NCI-H748 (cell line): ENCODE measurements at regions not wholly inside any gene's neighbourhood (a gene's known extent, or its start where the extent isn't known, plus 50 kb on each side); places are given as distances from the start of the nearest gene placed in this dataset.

Experiments used
- DNase-seq: peaks from one replicate; lab custom pipeline; 2025; ENCODE audit not compliant: unreplicated experiment; lab: John Stamatoyannopoulos, UW

DNA sequence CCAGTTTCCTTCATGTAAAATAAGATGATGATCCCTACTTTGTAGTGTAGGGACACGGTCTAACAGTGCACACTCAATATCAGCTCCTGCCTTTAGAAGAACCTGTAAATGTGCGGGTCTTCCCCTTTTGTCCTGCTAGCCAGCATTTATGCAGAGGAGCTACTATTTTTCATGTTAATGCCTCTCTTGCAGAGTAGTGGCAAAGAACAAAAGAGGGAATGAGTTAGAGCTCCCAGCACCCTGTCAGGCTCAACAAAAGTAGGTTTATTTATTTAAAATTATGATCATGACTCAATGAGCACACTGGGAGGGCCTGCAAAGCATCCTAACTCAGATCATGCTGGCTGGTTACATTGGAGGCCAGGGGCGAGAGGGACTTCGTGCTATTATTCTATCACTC, 414.5 kb upstream of the COBL start:
- DNase-seq: peak; percentile 27

DNA sequence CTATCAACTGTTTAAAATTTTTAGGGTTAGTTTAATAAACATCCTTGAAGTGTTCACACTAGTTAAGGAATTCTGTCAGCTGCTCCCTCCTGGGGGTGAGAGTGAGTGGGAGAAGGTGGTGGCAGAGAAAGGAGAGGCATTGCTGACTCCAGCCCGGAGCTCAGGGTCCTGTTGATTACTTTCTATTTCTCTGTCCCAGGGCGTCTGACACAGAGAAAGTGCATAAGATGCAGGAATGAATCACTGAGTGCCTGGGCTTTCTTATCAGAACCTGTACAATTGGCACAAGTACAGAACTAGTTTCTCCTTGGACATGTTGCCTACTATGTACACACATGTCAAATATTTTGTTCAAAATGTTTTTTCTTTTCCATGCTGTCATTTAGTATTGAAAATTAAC, 410.8 kb upstream of the COBL start:
- DNase-seq: no peak

GRCh38 chr7:51706851-51707250, 390.2 kb upstream of the COBL start:
- DNase-seq: peak; percentile 36

- no peak for DNase-seq
Observed at GRCh38 chr7:51705701-51706100, 389.1 kb upstream of the COBL start.

DNA sequence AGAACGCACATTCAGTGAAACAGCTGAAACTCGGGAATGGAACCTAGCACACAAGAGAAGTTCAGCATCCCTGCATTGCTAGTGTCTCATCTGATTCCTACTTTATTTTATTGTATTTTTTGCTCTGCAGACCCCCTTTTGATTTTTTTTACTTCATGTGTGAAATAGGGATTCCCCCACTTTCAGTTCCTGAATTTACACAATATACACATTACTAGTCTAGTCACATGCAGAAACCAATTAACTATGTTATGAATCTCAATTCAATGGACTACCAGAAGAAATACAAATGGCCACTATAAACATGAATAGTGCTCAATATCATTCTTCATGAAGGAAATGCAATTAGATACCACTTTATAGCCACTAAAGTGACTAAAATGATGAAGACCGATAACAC, 386.1 kb upstream of the COBL start:
- no peak for DNase-seq

DNA sequence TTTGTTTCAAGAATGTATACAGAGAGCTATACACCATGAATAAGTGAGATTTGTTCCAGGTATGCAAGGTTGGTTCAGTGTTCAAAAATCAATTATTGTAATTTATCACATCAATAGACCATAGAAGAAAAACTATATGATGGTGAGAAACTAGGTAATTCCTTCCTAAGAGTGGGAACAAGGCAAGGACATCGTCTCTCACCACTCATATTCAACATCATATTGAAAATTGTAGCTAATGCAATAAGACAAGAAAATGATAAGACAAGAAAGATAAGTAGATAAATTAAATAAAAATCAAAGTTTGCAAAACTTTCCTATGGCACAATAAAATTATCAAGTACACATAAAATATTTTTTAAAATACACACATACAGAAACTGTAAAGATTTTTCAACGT, 385.3 kb upstream of the COBL start:
- DNase-seq: no peak

DNA sequence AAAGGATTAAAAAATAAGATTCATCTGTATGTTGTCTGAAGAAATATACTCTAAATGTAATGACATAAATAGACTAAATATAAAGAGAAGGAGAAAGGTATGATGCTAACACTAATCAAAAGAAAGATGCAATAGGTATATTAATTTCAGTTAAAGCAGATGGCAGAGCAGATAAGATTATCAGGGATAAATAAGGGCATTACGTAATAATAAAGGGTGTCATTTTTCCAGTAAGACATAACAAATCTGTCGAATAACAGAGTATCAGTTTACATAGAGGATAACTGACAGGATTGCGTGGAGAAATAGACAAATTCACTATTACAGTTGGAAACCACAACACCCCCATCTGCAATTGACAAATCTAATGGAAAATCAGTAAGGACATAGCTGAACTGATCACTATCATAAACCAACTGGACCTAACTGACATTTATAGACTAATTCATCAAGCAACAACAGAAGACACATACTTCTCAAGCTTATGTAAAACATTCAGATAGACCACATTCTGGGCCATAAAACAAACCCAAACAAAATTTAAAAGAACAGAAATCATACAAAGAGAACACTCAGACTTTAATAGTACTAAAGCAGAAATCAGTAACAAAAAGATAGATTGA, 384.1 kb upstream of the COBL start:
- DNase-seq: no peak

DNA sequence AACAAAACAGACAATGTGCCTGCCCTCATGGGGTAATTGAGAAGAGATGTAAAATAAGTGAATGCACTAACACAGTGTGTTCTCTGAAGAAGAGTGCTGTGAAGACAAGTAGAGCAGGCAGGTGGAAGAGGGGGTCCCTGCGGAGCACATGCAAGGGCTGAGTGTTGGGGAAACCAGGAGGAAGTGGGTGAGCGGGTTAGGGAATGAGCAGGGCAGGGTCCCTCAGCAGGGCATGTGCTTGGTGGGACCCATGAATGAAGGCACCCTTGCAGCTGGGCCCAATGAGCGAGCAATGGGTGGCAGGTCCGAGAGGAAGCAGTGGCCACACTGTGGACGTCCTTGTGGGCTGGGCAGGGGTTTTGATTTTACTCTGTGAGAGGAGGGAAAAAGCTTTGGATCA, 376.6 kb upstream of the COBL start:
- no peak for DNase-seq

DNA sequence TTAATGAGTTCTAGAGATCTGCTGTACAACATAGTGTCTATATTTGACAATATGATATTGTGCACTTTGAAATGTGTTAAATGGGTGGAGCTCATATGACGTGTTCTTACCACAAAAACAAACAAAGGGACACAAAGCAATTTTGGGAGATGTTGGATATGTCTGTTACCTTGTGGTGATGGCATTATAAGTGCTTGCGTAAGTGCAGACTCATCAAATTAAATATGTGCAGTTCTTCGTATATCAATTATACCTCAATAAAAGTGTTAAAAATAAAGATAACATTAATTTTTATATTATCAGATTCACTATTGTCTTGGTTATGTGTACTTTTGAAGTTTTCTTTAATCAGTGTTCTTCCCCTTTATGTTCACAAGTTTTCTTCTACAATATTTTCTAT, 372.9 kb upstream of the COBL start:
- DNase-seq: no peak

- DNase-seq: no peak
Observed at GRCh38 chr7:51685794-51686193, 369.2 kb upstream of the COBL start.

DNA sequence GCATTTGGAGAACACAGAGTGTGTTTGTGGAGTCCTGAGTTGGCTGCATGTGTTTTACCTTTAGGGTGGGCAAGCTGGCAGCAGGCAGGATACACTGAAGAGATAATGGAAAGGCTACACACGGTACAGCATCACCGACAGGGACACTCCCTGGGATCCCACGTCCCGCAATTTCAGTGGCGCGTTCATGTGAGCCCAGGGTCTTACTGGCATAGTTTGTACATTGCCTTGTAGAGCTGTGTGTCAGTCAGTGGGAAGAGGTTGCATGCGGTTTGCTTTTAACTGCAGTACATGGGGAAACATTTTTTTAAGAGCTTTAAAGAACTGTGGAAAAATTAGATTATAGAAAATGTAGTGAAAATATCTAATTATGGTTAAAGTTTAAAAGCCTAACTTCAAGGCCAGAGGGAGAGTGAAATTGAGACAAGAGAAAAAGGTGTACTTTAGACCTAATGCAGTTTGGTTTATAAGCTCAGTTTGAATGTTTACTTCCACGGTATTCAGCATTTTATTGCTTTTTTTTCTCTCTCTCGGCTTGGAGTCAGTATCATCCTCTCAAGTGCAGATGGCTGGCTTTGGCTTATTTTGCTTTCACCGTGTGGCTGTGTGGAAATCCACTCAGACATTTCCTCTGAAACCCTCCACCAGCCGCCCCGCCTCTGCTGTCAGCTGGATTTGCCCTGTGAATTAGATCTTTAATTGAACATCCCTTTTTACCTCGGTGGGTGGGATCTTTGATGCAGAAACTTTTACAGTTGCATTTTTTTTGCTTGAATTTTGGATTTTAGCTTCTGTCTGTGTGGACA, 364.2 kb upstream of the COBL start:
- DNase-seq: peak; percentile 29

GRCh38 chr7:51679358-51679757, 362.7 kb upstream of the COBL start:
- DNase-seq: no peak

DNA sequence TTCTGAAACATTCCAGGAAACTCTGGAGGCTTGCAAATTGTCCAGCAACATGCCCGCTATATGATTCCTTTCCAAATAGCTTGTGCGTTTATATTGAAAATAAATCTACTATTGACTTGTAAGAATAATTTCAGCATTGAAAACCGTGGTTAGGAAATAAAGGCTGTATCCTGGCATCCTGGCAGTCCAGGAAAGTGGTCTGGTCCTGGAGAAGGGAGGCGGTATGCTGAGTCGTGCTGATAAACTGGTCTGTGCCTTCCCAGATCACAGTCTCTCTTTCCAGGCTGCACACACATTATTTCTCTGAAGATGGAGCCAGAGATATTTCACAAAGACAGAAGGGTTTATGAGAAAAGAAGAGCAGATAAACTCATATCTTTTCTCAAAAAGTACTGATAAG, 350.1 kb upstream of the COBL start:
- DNase-seq: no peak

GRCh38 chr7:51666266-51666665, 349.7 kb upstream of the COBL start:
- DNase-seq: peak; percentile 40

DNA sequence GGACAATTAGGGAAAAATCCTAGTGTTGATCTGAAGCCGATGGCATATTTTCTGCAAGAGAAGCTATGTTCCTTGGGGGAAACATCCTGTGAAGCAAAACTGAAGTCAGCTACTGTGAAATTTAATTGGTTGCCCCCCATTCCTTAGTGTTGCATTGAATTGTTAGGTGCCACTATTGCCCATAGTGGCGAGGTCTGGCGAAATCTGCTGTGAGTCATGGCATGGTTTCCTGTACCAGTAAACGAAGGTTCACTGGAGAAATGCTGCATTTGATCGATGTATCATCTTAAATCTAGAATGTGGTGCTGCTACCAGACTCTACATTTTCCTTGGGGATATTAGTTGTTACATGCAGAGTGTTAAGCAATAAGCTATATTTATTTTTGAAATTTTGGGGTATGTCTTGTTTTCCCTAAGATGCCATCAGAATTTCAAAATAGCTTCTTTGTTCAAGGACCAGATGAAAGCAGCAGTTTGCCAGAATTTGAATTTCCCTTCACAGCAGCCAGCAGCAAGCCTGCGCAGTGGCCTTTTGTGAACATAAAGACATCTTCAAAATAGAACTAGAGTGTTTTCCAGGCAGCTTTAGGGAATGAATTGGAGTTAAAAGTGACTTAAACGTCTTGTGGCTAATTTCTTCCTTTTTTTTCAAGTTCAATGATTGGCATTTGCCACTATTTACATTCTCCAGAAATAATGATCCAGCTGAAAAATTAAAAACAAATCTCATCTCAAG, 348.6 kb upstream of the COBL start:
- DNase-seq: no peak

DNA sequence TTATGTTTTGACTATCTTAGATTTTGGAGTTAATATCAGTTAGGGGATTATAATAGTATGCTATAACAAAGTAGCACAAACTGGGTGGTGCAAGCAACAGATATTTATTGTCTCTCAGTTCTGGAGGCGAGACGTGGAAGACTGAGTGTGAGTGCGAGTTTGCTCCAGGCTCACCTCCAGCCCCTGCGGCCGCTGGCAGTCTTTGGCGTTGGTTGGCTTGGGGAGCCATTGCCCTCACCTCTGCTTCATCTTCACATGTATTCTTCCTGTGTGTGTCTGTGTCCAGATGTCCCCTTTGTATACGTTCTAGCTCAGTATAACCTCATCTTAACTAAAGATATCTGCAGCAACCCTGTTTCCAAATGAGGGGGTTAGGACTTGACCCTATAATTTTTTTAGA, 343.9 kb upstream of the COBL start:
- no peak for DNase-seq

DNA sequence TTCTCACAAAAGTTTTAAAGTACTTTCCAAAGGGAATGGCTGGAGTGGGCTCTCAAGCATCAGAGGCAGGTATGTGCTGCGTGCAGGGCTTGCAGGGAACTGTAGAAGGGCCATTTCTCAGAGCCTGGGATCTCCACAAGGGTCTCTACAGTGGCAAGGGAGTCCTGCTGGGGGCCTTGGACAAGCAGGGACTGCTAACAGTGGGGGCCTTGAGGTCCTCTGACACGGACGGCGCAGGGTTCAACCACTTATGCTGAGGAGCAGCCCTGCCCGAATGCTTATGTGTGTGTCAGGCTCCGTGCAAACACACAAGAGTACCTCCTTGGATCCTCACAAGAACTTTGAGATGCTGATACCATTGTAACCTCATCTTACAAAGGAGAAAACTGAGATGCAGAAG, 342.1 kb upstream of the COBL start:
- DNase-seq: no peak

- DNase-seq: peak; percentile 91
Observed at GRCh38 chr7:51647931-51648351, 331.3 kb upstream of the COBL start.

DNA sequence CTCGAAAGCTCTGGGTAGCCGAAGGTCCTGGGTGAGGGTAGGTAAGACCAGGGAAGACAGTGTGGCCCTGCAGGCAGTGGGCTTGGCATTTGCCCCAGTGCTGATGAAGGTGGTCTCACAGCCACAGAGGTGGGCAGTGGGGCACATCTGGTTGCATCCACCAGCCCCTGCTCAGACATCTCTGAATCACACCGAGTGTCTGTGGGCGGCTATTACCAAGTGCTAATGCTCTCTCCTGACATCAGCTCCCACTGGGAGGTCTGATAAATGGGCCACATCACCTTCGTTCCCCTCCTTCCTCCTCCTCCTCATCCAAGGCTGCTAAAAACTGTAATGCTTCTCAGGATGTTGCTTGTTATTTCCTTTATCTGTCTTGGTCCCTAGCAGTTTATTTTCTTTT, 330.9 kb upstream of the COBL start:
- peak; percentile 35 for DNase-seq

- peak; percentile 18 for DNase-seq
Observed at GRCh38 chr7:51645702-51646298, 329.2 kb upstream of the COBL start.

DNA sequence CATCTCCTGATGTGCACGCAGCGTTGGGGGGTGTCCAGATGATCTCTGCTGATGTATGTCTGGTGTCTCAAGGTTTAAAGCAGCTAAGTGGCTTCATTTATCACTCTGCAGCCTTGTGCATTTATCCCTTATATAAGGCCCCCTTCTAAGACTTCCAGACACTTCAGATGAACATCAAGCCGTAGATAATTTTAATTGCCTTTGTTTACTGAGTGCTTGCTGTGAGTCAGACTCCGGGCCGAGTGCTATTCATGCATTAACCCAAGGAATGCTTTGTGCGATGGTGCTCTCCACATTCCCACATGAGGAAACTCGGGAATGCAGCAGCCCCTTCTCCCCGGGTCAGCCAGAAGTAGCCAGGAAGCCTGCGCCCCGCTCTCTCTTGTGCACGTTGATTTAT, 328.6 kb upstream of the COBL start:
- no peak for DNase-seq

GRCh38 chr7:51644216-51644615, 327.6 kb upstream of the COBL start:
- no peak for DNase-seq
